ENCODE measurements at regions not wholly inside any gene's neighbourhood (a gene's known extent, or its start where the extent isn't known, plus 50 kb on each side); places are given as distances from the start of the nearest gene placed in this dataset.
"Not testable (repeated sequence)": the region's sequence is repeated elsewhere in the genome, so short reads cannot be mapped to it uniquely, and the experiment has no call there.

DNA sequence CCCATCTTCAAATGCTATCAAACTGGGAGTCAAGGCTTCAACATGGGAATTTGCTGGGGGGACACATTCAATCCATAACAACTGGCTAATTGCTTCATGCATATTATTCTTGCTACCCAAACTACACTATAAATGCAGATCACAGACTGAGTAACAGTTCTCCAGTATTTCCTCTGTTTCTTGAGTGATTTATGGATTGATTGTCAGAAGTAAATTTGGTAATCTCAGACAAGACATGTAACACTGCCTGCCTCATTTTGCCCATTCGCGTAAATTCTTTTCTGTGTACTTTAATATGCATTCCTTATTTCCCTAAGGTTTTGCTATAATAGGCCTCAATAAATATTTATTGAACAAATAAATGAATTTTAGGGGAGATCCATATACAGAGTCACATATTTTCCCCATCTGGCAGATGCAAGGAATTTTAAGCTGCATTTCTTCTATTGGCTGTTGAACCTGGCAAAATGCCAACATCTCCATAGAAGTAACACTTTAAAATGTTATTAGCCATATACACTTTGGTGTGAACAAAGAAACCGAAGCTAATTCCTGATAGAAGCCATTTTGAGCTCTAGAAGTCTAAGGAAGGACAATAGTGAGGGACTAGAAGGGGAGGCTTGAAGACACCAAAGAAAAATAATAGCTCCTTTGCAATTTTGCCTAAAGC is 98.2 kb downstream of the QRSL1 start:
- no peak overlapping the region for H3K27ac Mint-ChIP-seq

DNA sequence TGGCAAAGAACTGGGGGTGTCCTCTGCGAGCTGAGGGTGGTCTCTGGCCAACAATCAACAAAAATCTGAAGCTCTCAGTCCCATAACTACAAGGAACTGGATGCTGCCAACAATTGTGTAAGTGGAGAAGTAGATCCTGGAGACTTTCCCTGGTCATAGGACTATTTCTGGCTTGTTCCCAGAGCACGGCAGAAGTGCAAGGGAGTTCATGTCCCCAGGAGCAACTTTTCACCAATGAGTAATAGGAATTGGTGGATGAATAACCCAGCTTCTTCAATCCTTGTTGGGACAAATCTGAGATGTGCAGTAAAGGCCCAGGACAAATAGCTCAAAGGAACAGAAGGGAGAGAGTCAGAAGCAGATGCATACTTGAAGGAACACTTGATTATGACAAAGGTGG is 95.5 kb downstream of the QRSL1 start:
- Histone ChIP-seq H3K9ac (no peak overlapping the region), H3K79me2 (ENCODE audit: low read depth) (no peaks in the 10 kb centered on the region), H3K4me2 (no peak overlapping the region), H3K36me3 (no peaks in the 10 kb centered on the region), H3K27me3 (no peaks in the 10 kb centered on the region), H3F3A (ENCODE audit: low read depth) (peaks cover 11% of the 10 kb centered on the region), H3K9me3 (ENCODE audit: low read depth) (no peaks in the 10 kb centered on the region), H3K27ac (no peak overlapping the region), H4K20me1 (ENCODE audit: low read depth) (no peaks in the 10 kb centered on the region), H2AFZ (replicated peaks) (no peak overlapping the region), H3K4me1 (peaks cover 7% of the 10 kb centered on the region), H3K4me3 (no peak overlapping the region)
- TF ChIP-seq EZH2 (IDR thresholded peaks at IDR 0.05) (no peak), EZH2phosphoT487 (IDR thresholded peaks at IDR 0.05) (no peak)
- TF ChIP-seq, protein P1, sequence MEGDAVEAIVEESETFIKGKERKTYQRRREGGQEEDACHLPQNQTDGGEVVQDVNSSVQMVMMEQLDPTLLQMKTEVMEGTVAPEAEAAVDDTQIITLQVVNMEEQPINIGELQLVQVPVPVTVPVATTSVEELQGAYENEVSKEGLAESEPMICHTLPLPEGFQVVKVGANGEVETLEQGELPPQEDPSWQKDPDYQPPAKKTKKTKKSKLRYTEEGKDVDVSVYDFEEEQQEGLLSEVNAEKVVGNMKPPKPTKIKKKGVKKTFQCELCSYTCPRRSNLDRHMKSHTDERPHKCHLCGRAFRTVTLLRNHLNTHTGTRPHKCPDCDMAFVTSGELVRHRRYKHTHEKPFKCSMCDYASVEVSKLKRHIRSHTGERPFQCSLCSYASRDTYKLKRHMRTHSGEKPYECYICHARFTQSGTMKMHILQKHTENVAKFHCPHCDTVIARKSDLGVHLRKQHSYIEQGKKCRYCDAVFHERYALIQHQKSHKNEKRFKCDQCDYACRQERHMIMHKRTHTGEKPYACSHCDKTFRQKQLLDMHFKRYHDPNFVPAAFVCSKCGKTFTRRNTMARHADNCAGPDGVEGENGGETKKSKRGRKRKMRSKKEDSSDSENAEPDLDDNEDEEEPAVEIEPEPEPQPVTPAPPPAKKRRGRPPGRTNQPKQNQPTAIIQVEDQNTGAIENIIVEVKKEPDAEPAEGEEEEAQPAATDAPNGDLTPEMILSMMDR (IDR thresholded peaks at IDR 0.05): no peak
- no peak overlapping the region for H3K4me3 Mint-ChIP-seq
- H3K4me1 Mint-ChIP-seq: no peaks in the 10 kb centered on the region
- peaks cover 7% of the 10 kb centered on the region for H3K27me3 Mint-ChIP-seq (ENCODE audit: insufficient read depth, low read depth)
- DNase-seq (ENCODE audit: low spot score): no peak
- peaks cover 3% of the 10 kb centered on the region for H3K9me3 Mint-ChIP-seq
- H3K27ac Mint-ChIP-seq: no peak overlapping the region
- no peaks in the 10 kb centered on the region for H3K36me3 Mint-ChIP-seq

More for the DNA sequence above, 98.2 kb downstream of the QRSL1 start:
- Histone ChIP-seq H3K4me3 (no peak overlapping the region), H3K36me3 (no peaks in the 10 kb centered on the region), H3K27me3 (no peaks in the 10 kb centered on the region), H3K9ac (no peak overlapping the region), H3K4me2 (no peak overlapping the region), H3K27ac (no peak overlapping the region), H3F3A (ENCODE audit: low read depth) (no peaks in the 10 kb centered on the region), H4K20me1 (ENCODE audit: low read depth) (no peaks in the 10 kb centered on the region), H3K79me2 (ENCODE audit: low read depth) (no peaks in the 10 kb centered on the region), H2AFZ (replicated peaks) (no peak overlapping the region), H3K9me3 (ENCODE audit: low read depth) (no peaks in the 10 kb centered on the region), H3K4me1 (no peaks in the 10 kb centered on the region)
- Mint-ChIP-seq H3K4me1 (no peaks in the 10 kb centered on the region), H3K4me3 (no peak overlapping the region), H3K36me3 (no peaks in the 10 kb centered on the region), H3K27me3 (ENCODE audit: insufficient read depth, low read depth) (peaks cover 8% of the 10 kb centered on the region), H3K9me3 (peaks cover 3% of the 10 kb centered on the region)
- TF ChIP-seq, protein P1 (IDR thresholded peaks at IDR 0.05): no peak
- TF ChIP-seq EZH2 (IDR thresholded peaks at IDR 0.05): no peak
- no peak for TF ChIP-seq EZH2phosphoT487 (IDR thresholded peaks at IDR 0.05)
- DNase-seq (ENCODE audit: low spot score): no peak

DNA sequence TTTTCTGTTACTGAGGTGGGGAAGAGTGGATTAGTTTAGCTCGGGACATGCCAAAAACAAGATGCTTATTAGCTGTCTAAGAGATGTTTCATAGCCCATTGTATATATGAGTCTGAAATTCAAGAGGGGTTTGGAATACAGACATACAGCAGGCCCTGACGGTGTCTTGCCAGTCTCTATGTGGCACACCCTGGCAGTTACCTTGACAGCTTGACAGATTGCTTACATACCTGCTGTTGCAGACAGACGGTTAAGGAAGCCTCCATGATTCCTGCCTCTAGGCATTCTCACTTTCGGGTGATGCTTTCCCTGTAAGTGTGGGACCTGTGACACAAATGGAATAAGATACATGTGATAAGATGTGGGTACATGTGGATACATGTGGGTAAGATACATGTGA is 95.0 kb downstream of the QRSL1 start:
- Histone ChIP-seq H4K20me1 (ENCODE audit: low read depth) (no peaks in the 10 kb centered on the region), H3K9ac (no peak overlapping the region), H3K4me2 (no peak overlapping the region), H3K27me3 (no peaks in the 10 kb centered on the region), H3K4me3 (no peak overlapping the region), H3K36me3 (no peaks in the 10 kb centered on the region), H2AFZ (replicated peaks) (no peak overlapping the region), H3K27ac (no peak overlapping the region), H3K4me1 (peaks cover 7% of the 10 kb centered on the region), H3K9me3 (ENCODE audit: low read depth) (no peaks in the 10 kb centered on the region), H3K79me2 (ENCODE audit: low read depth) (no peaks in the 10 kb centered on the region), H3F3A (ENCODE audit: low read depth) (peaks cover 11% of the 10 kb centered on the region)
- Mint-ChIP-seq H3K36me3 (no peaks in the 10 kb centered on the region), H3K27me3 (ENCODE audit: insufficient read depth, low read depth) (peaks cover 5% of the 10 kb centered on the region), H3K9me3 (peaks cover 3% of the 10 kb centered on the region), H3K27ac (no peak overlapping the region), H3K4me1 (no peaks in the 10 kb centered on the region), H3K4me3 (no peak overlapping the region)
- TF ChIP-seq, protein P1 (IDR thresholded peaks at IDR 0.05): no peak
- no peak for TF ChIP-seq EZH2phosphoT487 (IDR thresholded peaks at IDR 0.05)
- no peak for TF ChIP-seq EZH2 (IDR thresholded peaks at IDR 0.05)
- DNase-seq (ENCODE audit: low spot score): no peak

DNA sequence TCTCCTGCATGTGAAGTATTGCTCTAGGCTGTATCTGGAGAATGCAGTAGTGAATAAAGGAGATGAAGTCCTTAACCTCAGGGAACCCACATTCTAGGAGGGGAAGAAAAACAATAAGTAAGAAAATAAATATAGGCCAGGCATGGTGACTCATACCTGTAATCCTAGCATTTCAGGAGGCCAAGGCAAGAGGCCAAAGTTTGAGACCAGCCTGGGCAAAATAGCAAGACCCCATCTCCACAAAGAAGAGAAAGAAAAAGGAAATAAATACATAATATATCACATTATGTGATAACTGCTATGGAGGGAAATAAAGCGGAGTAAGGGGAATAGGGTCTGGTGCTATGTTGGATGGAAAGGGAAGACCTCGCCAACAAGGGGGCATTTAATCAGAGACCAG is 94.0 kb downstream of the QRSL1 start:
- peaks cover 11% of the 10 kb centered on the region for H3F3A ChIP-seq (ENCODE audit: low read depth)
- H3K4me1 Mint-ChIP-seq; H3K36me3 Mint-ChIP-seq; H3K9ac ChIP-seq; H3K27me3 ChIP-seq; DNase-seq (ENCODE audit: low spot score); H3K27ac Mint-ChIP-seq; H2AFZ ChIP-seq (replicated peaks); H3K4me1 ChIP-seq; H3K4me2 ChIP-seq; H3K27ac ChIP-seq; H3K79me2 ChIP-seq (ENCODE audit: low read depth); H3K4me3 ChIP-seq; H3K9me3 ChIP-seq (ENCODE audit: low read depth); H3K9me3 Mint-ChIP-seq; H3K27me3 Mint-ChIP-seq (ENCODE audit: insufficient read depth, low read depth); H3K36me3 ChIP-seq; H4K20me1 ChIP-seq (ENCODE audit: low read depth); H3K4me3 Mint-ChIP-seq: not testable (repeated sequence)

DNA sequence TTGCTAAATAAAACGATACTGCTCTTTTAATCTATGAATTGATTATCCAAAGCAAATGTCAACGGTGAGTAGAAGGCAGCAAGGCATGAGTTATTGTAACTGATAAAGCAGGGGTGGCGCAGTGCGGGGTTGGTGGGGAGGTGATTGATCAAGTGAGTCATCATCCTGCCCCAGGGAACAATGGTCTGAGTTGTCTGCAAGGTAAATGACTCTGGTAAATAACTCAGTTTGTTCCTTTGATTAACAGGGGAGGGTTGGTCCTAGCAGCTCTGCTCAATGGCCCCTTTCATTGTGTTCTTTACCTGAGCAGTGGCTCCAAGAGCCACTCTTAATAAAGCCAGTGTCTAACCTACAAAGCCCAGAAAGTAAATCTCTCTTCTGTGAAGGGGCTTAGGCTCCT is 91.8 kb downstream of the QRSL1 start:
- H3K27me3 ChIP-seq; H3K4me1 Mint-ChIP-seq; H3K27ac Mint-ChIP-seq; H3K4me3 ChIP-seq; H4K20me1 ChIP-seq (ENCODE audit: low read depth); H3K9me3 Mint-ChIP-seq; H3K36me3 ChIP-seq; H3K9ac ChIP-seq; H3K79me2 ChIP-seq (ENCODE audit: low read depth); H3K9me3 ChIP-seq (ENCODE audit: low read depth); H2AFZ ChIP-seq (replicated peaks); H3K4me3 Mint-ChIP-seq; H3K4me1 ChIP-seq; H3K36me3 Mint-ChIP-seq; H3K27me3 Mint-ChIP-seq (ENCODE audit: insufficient read depth, low read depth): not testable (repeated sequence)
- peak; percentile 27 for DNase-seq (ENCODE audit: low spot score)
- Histone ChIP-seq H3K4me2 (peak overlapping the region; percentile 45), H3F3A (ENCODE audit: low read depth) (peaks cover 11% of the 10 kb centered on the region), H3K27ac (peak overlapping the region; percentile 8)

Data from neural progenitor cell (in vitro differentiated cells).